CD4-positive, alpha-beta T cell (primary cell): ENCODE measurements at regions not wholly inside any gene's neighbourhood (a gene's known extent, or its start where the extent isn't known, plus 50 kb on each side); places are given as distances from the start of the nearest gene placed in this dataset.

ENCODE experiments used
- ATAC-seq: fragments of 200-7000 bp; cut with Tn5 transposase; one replicate; pipeline ENCODE4 v1.10.0; 2022; ENCODE audit warnings: mild to moderate bottlenecking; ENCODE audit not compliant: poor library complexity
- CTCF ChIA-PET: fragments of 350-600 bp; sonication (Branson Sonifier 250); formaldehyde crosslinking; loops from one replicate; lab custom pipeline; 2021; ENCODE audit warnings: antibody characterized with exemption, inconsistent platforms; lab: Charles Lee
- POLR2A ChIA-PET: fragments of 350-600 bp; sonication (Branson Sonifier 250); formaldehyde crosslinking; loops from one replicate; lab custom pipeline; 2021; ENCODE audit warnings: antibody characterized with exemption, inconsistent platforms; lab: Charles Lee
- DNase-seq, 14 experiments: peaks; one replicate each; pipeline ENCODE4 v3.0.0-alpha.2; 2013 to 2020; ENCODE audit warnings: mixed read lengths in 2 of 14
- H3K27ac ChIP-seq, 2 donors: one replicate each; pipeline versions ENCODE4 v1.5.1 to v1.7.0; 2013; ENCODE audit warnings: low read length in 2 of 2, low read depth in 1 of 2, mild to moderate bottlenecking in 1 of 2
- H3K27me3 ChIP-seq, 2 experiments: 1 replicate in 1 of 2; 2 replicates in 1 of 2; pipeline versions ENCODE4 v1.6.1 to v1.7.0; 2013; ENCODE audit warnings: low read length in 2 of 2, control low read depth in 1 of 2, mild to moderate bottlenecking in 1 of 2, moderate library complexity in 1 of 2; ENCODE audit not compliant: insufficient read depth in 2 of 2, control insufficient read depth in 1 of 2
- H3K36me3 ChIP-seq: one replicate; pipeline ENCODE4 v1.6.1; 2013; ENCODE audit warnings: low read length, control low read depth; ENCODE audit not compliant: insufficient read depth
- H3K4me1 ChIP-seq: one replicate; pipeline ENCODE4 v1.6.1; 2013; ENCODE audit warnings: low read length, control low read depth; ENCODE audit not compliant: insufficient read depth
- H3K4me3 ChIP-seq: one replicate; pipeline ENCODE4 v1.5.1; 2013; ENCODE audit warnings: mild to moderate bottlenecking, low read length, moderate library complexity
- H3K9me3 ChIP-seq, 2 experiments: 1 replicate in 1 of 2; 2 replicates in 1 of 2; pipeline versions ENCODE4 v1.6.1 to v1.7.0; 2013; ENCODE audit warnings: low read length in 2 of 2, mild to moderate bottlenecking in 2 of 2, control low read depth in 1 of 2, moderate library complexity in 1 of 2; ENCODE audit not compliant: control insufficient read depth in 1 of 2, insufficient read depth in 1 of 2
- H3K27ac Mint-ChIP-seq: one replicate; pipeline ENCODE4 v1.8.0; 2020; ENCODE audit warnings: mixed read lengths
- H3K27me3 Mint-ChIP-seq: one replicate; pipeline ENCODE4 v1.8.0; 2021; ENCODE audit warnings: mixed read lengths
- H3K36me3 Mint-ChIP-seq: one replicate; pipeline ENCODE4 v1.8.0; 2021; ENCODE audit warnings: low read depth, mixed read lengths
- H3K4me1 Mint-ChIP-seq: one replicate; pipeline ENCODE4 v1.8.0; 2021; ENCODE audit warnings: low read depth, mixed read lengths
- H3K4me3 Mint-ChIP-seq: one replicate; pipeline ENCODE4 v1.8.0; 2020; ENCODE audit warnings: mild to moderate bottlenecking, mixed read lengths
- H3K9me3 Mint-ChIP-seq: one replicate; pipeline ENCODE4 v1.8.0; 2020; ENCODE audit warnings: mixed read lengths
- intact Hi-C, 2 experiments: fragments of 100-400 bp; cut with DNase I in 1 of 2; cut with micrococcal nuclease in 1 of 2; formaldehyde crosslinking; loops; one replicate each; pipeline versions ENCODE4 v1.15.1 to v1.9.0; 2023 to 2025; cut with DNase I, micrococcal nuclease
- TF ChIP-seq, protein P1 (sequence below): fragments of 200-600 bp; IDR thresholded peaks from one replicate; pipeline ENCODE4 v1.8.0; 2022; ENCODE audit warnings: antibody characterized with exemption, mild to moderate bottlenecking

- DNase-seq: no peak
- POLR2A ChIA-PET: no interaction called here
- no peaks in the 10 kb centered on the region for H3K27me3 Mint-ChIP-seq
- TF ChIP-seq, protein P1, sequence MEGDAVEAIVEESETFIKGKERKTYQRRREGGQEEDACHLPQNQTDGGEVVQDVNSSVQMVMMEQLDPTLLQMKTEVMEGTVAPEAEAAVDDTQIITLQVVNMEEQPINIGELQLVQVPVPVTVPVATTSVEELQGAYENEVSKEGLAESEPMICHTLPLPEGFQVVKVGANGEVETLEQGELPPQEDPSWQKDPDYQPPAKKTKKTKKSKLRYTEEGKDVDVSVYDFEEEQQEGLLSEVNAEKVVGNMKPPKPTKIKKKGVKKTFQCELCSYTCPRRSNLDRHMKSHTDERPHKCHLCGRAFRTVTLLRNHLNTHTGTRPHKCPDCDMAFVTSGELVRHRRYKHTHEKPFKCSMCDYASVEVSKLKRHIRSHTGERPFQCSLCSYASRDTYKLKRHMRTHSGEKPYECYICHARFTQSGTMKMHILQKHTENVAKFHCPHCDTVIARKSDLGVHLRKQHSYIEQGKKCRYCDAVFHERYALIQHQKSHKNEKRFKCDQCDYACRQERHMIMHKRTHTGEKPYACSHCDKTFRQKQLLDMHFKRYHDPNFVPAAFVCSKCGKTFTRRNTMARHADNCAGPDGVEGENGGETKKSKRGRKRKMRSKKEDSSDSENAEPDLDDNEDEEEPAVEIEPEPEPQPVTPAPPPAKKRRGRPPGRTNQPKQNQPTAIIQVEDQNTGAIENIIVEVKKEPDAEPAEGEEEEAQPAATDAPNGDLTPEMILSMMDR: no peak
- H3K9me3 ChIP-seq: no peaks in the 10 kb centered on the region
- no peak overlapping the region for H3K4me3 Mint-ChIP-seq
- no peaks in the 10 kb centered on the region for H3K36me3 ChIP-seq
- CTCF ChIA-PET: interaction anchor here (1.2 to 1.6 kb wide), 2 partner anchors 12 to 177 kb away, joined by 5 to 8 read pairs; no protein-coding TSS in a partner anchor
- H3K27ac ChIP-seq: no peak overlapping the region
- ATAC-seq: no peak
- no peak overlapping the region for H3K4me3 ChIP-seq
- no peak overlapping the region for H3K27ac Mint-ChIP-seq
- no peaks in the 10 kb centered on the region for H3K36me3 Mint-ChIP-seq
- no peaks in the 10 kb centered on the region for H3K9me3 Mint-ChIP-seq
- H3K4me1 Mint-ChIP-seq: peaks cover under 1% of the 10 kb centered on the region
- intact Hi-C loops: no loop called here
- H3K27me3 ChIP-seq: no peaks in the 10 kb centered on the region
- H3K4me1 ChIP-seq: peaks cover 4% of the 10 kb centered on the region
These were observed 59.2 kb upstream of the RCBTB2 start for GRCh38 chr13:48591889-48592687.

DNA sequence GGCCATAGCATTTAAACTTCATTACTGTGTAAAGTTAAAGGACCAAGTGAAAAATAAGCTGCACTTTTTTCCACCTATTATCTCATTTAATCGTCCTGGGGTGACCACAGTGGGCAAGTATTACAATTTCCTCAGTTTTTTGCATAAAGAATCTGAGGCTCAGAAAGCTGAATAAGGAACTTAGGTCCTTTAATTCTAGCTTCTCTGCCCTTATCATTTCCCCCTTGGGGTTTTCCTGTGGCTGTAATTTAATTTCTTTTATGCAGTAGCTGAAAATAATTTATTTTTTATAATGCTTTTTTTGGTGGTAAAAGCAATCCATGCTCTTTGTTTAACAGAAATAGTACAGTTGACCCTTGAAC lies 59.8 kb upstream of the RCBTB2 start:
- TF ChIP-seq, protein P1: no peak
- Mint-ChIP-seq H3K27ac (no peak overlapping the region), H3K4me3 (no peak overlapping the region), H3K4me1 (no peaks in the 10 kb centered on the region), H3K9me3 (no peaks in the 10 kb centered on the region), H3K27me3 (no peaks in the 10 kb centered on the region), H3K36me3 (no peaks in the 10 kb centered on the region)
- DNase-seq (no peak), ATAC-seq (no peak)
- Histone ChIP-seq H3K27me3 (no peaks in the 10 kb centered on the region), H3K9me3 (no peaks in the 10 kb centered on the region), H3K36me3 (no peaks in the 10 kb centered on the region), H3K27ac (no peak overlapping the region), H3K4me1 (no peaks in the 10 kb centered on the region), H3K4me3 (no peak overlapping the region)
- intact Hi-C loops: no loop called here
- POLR2A ChIA-PET: no interaction called here
- CTCF ChIA-PET: interaction anchor here (0.6 to 1.6 kb wide), 3 partner anchors 13 to 279 kb away, joined by 3 to 8 read pairs (median 5); no protein-coding TSS in a partner anchor

- ATAC-seq (no peak), DNase-seq (no peak)
- CTCF ChIA-PET: interaction anchor here (0.6 to 2.5 kb wide), 2 partner anchors 170 to 176 kb away, joined by 3 to 13 read pairs; no protein-coding TSS in a partner anchor
- no peaks in the 10 kb centered on the region for H3K9me3 Mint-ChIP-seq
- TF ChIP-seq, protein P1: no peak
- Histone ChIP-seq H3K4me1 (no peaks in the 10 kb centered on the region), H3K27me3 (no peaks in the 10 kb centered on the region), H3K4me3 (no peak overlapping the region), H3K27ac (no peak overlapping the region), H3K9me3 (peaks cover 0 to under 1% of the 10 kb centered on the region in 2 experiments), H3K36me3 (no peaks in the 10 kb centered on the region)
- no peak overlapping the region for H3K27ac Mint-ChIP-seq
- intact Hi-C loops: no loop called here
- no peaks in the 10 kb centered on the region for H3K36me3 Mint-ChIP-seq
- no peaks in the 10 kb centered on the region for H3K4me1 Mint-ChIP-seq
- H3K27me3 Mint-ChIP-seq: no peaks in the 10 kb centered on the region
- no peak overlapping the region for H3K4me3 Mint-ChIP-seq
- POLR2A ChIA-PET: interaction anchor here (0.6 kb wide), 1 partner anchor 176 kb away, joined by 3 read pairs; no protein-coding TSS in a partner anchor
These were observed 60.2 kb upstream of the CYSLTR2 start for GRCh38 chr13:48593536-48593935.
